H9 (cell line): ENCODE measurements at regions not wholly inside any gene's neighbourhood (a gene's known extent, or its start where the extent isn't known, plus 50 kb on each side); places are given as distances from the start of the nearest gene placed in this dataset.

Experiments used
- DNase-seq: peaks from one replicate; pipeline ENCODE4 v3.0.0-alpha.2; 2017
- H2AFZ ChIP-seq: one replicate; pipeline ENCODE4 v1.6.1; 2013; ENCODE audit warnings: mild to moderate bottlenecking, low read length, control low read depth, moderate library complexity
- H2AK5ac ChIP-seq: 2 replicates; pipeline ENCODE4 v1.6.1; 2013; ENCODE audit warnings: low read length, control low read depth, mixed read lengths; ENCODE audit not compliant: insufficient read length
- H2BK120ac ChIP-seq: one replicate; pipeline ENCODE4 v1.6.1; 2013; ENCODE audit warnings: low read depth, mild to moderate bottlenecking, low read length, control low read depth, inconsistent platforms; ENCODE audit not compliant: poor library complexity, severe bottlenecking
- H2BK12ac ChIP-seq: 2 replicates; pipeline ENCODE4 v1.6.1; 2013; ENCODE audit warnings: low read length, control low read depth, mixed read lengths, low read depth; ENCODE audit not compliant: insufficient read length
- H2BK15ac ChIP-seq: 2 replicates; pipeline ENCODE4 v1.6.1; 2013; ENCODE audit warnings: low read depth, low read length, control low read depth
- H2BK20ac ChIP-seq: one replicate; pipeline ENCODE4 v1.6.1; 2013; ENCODE audit warnings: low read depth, mild to moderate bottlenecking, low read length, control low read depth, inconsistent platforms; ENCODE audit not compliant: poor library complexity, severe bottlenecking
- H2BK5ac ChIP-seq: 2 replicates; pipeline ENCODE4 v1.6.1; 2013; ENCODE audit warnings: low read length, control low read depth, mixed read lengths; ENCODE audit not compliant: insufficient read length
- H3K14ac ChIP-seq: 2 replicates; pipeline ENCODE4 v1.6.1; 2013; ENCODE audit warnings: low read length, control low read depth; ENCODE audit not compliant: insufficient read depth
- H3K18ac ChIP-seq: 2 replicates; pipeline ENCODE4 v1.6.1; 2013; ENCODE audit warnings: low read depth, mild to moderate bottlenecking, mixed read lengths, low read length, control low read depth; ENCODE audit not compliant: insufficient read length
- H3K23ac ChIP-seq: 2 replicates; pipeline ENCODE4 v1.6.1; 2013; ENCODE audit warnings: low read length, control low read depth, mixed read lengths, low read depth; ENCODE audit not compliant: insufficient read length
- H3K23me2 ChIP-seq: 2 replicates; pipeline ENCODE4 v1.6.1; 2013; ENCODE audit warnings: low read depth, mild to moderate bottlenecking, mixed read lengths, low read length, control low read depth; ENCODE audit not compliant: insufficient read length, poor library complexity, severe bottlenecking
- H3K27ac ChIP-seq: 2 replicates; pipeline ENCODE4 v1.5.1; 2013; ENCODE audit warnings: low read length, control low read depth, mixed read lengths, low read depth; ENCODE audit not compliant: insufficient read length
- H3K27me3 ChIP-seq: 2 replicates; pipeline ENCODE4 v1.6.1; 2013; ENCODE audit warnings: low read length, control low read depth, inconsistent platforms; ENCODE audit not compliant: insufficient read depth
- H3K4ac ChIP-seq: 2 replicates; pipeline ENCODE4 v1.6.1; 2013; ENCODE audit warnings: low read depth, mild to moderate bottlenecking, control low read depth, inconsistent platforms, low read length, moderate library complexity
- H3K4me1 ChIP-seq: 2 replicates; pipeline ENCODE4 v1.6.1; 2013; ENCODE audit warnings: low read length, control low read depth, inconsistent platforms; ENCODE audit not compliant: insufficient read depth
- H3K4me2 ChIP-seq: 2 replicates; pipeline ENCODE4 v1.6.1; 2013; ENCODE audit warnings: low read length, control low read depth, mixed read lengths; ENCODE audit not compliant: insufficient read length, insufficient read depth
- H3K56ac ChIP-seq: 2 replicates; pipeline ENCODE4 v1.6.1; 2013; ENCODE audit warnings: low read depth, mild to moderate bottlenecking, mixed read lengths, low read length, control low read depth; ENCODE audit not compliant: insufficient read length
- H3K79me1 ChIP-seq: 2 replicates; pipeline ENCODE4 v1.6.1; 2013; ENCODE audit warnings: low read depth, mild to moderate bottlenecking, moderate library complexity, low read length, control low read depth, inconsistent platforms; ENCODE audit not compliant: insufficient read depth, poor library complexity, severe bottlenecking
- H3K79me2 ChIP-seq: 2 replicates; pipeline ENCODE4 v1.6.1; 2013; ENCODE audit warnings: low read length, control low read depth, inconsistent platforms; ENCODE audit not compliant: insufficient read depth
- H3K9ac ChIP-seq: 2 replicates; pipeline ENCODE4 v1.6.1; 2013; ENCODE audit warnings: low read length, control low read depth, mixed read lengths; ENCODE audit not compliant: insufficient read length; ENCODE audit errors: extremely low read depth
- H3K9me3 ChIP-seq: one replicate; pipeline ENCODE4 v1.6.1; 2013; ENCODE audit warnings: low read depth, low read length, inconsistent platforms; ENCODE audit not compliant: control insufficient read depth
- H3T11ph ChIP-seq: one replicate; pipeline ENCODE4 v1.6.1; 2013; ENCODE audit warnings: mild to moderate bottlenecking, low read length, control low read depth, inconsistent platforms
- H4K20me1 ChIP-seq: one replicate; pipeline ENCODE4 v1.6.1; 2013; ENCODE audit not compliant: control insufficient read depth, insufficient read length, insufficient read depth
- H4K5ac ChIP-seq: 2 replicates; pipeline ENCODE4 v1.6.1; 2013; ENCODE audit warnings: low read depth, mild to moderate bottlenecking, mixed read lengths, low read length, control low read depth; ENCODE audit not compliant: insufficient read length
- H4K8ac ChIP-seq: replicated peaks from 2 replicates; pipeline ENCODE4 v1.6.1; 2013; ENCODE audit warnings: low read length, control low read depth, mixed read lengths, low read depth; ENCODE audit not compliant: insufficient read length
- H4K91ac ChIP-seq: 2 replicates; pipeline ENCODE4 v1.6.1; 2013; ENCODE audit warnings: low read depth, mild to moderate bottlenecking, moderate library complexity, mixed read lengths, low read length, control low read depth; ENCODE audit not compliant: insufficient read length
- H3K27ac Mint-ChIP-seq, 3 experiments: 2 replicates in 2 of 3; 3 replicates in 1 of 3; pipeline ENCODE4 v1.8.0; 2020 to 2021; ENCODE audit warnings: mixed read lengths in 3 of 3, mild to moderate bottlenecking in 1 of 3, moderate library complexity in 1 of 3
- H3K27me3 Mint-ChIP-seq: 2 replicates; pipeline ENCODE4 v1.8.0; 2021; ENCODE audit warnings: low read depth, mild to moderate bottlenecking, moderate library complexity, mixed read lengths
- H3K36me3 Mint-ChIP-seq, 3 experiments: 2 replicates in 2 of 3; 3 replicates in 1 of 3; pipeline ENCODE4 v1.8.0; 2020 to 2021; ENCODE audit warnings: low read depth in 3 of 3, mixed read lengths in 3 of 3; ENCODE audit not compliant: insufficient read depth in 1 of 3
- H3K4me1 Mint-ChIP-seq, 2 experiments: 2 replicates each; pipeline ENCODE4 v1.8.0; 2020; ENCODE audit warnings: mixed read lengths in 2 of 2
- H3K4me3 Mint-ChIP-seq, 2 experiments: 2 replicates in 1 of 2; 3 replicates in 1 of 2; pipeline ENCODE4 v1.8.0; 2020 to 2021; ENCODE audit warnings: mild to moderate bottlenecking in 2 of 2, mixed read lengths in 2 of 2, moderate library complexity in 1 of 2
- H3K9me3 Mint-ChIP-seq, 2 experiments: 2 replicates in 1 of 2; 3 replicates in 1 of 2; pipeline ENCODE4 v1.8.0; 2020; ENCODE audit warnings: mild to moderate bottlenecking in 2 of 2, mixed read lengths in 2 of 2, moderate library complexity in 1 of 2
- CTCF ChIP-seq: fragments of 200-600 bp; sonication (generic); conservative IDR thresholded peaks from 3 replicates; pipeline ENCODE4 v1.8.0; 2021; ENCODE audit warnings: antibody characterized with exemption, mild to moderate bottlenecking

- no peak overlapping the region for H3K4me3 Mint-ChIP-seq
- no peak overlapping the region for H3K4ac ChIP-seq
- H3K36me3 Mint-ChIP-seq, result no peaks in the 10 kb centered on the region
- no peak overlapping the region for H3K18ac ChIP-seq
- no peak overlapping the region for H4K5ac ChIP-seq
- H3K27ac Mint-ChIP-seq, result no peak overlapping the region
- H2BK12ac ChIP-seq, result no peak overlapping the region
- no peak overlapping the region for H4K8ac ChIP-seq
- no peak overlapping the region for H2BK20ac ChIP-seq
- no peaks in the 10 kb centered on the region for H3K9me3 ChIP-seq
- no peak overlapping the region for H3K56ac ChIP-seq
- no peaks in the 10 kb centered on the region for H3K4me1 Mint-ChIP-seq
- H2AFZ ChIP-seq, result no peak overlapping the region
- H3K27me3 ChIP-seq, result no peaks in the 10 kb centered on the region
- H3K4me1 ChIP-seq, result no peaks in the 10 kb centered on the region
- no peak overlapping the region for H2BK5ac ChIP-seq
- no peaks in the 10 kb centered on the region for H3K79me1 ChIP-seq
- H2BK15ac ChIP-seq, result no peak overlapping the region
- H3K23me2 ChIP-seq, result no peaks in the 10 kb centered on the region
- H2BK120ac ChIP-seq, result no peak overlapping the region
- no peaks in the 10 kb centered on the region for H3K79me2 ChIP-seq
- H3T11ph ChIP-seq, result no peak overlapping the region
- H4K20me1 ChIP-seq, result no peaks in the 10 kb centered on the region
- no peak overlapping the region for H3K9ac ChIP-seq
- peaks cover 0 to 3% of the 10 kb centered on the region in 2 experiments; a peak in 2 of 5 replicates for H3K9me3 Mint-ChIP-seq
- no peaks in the 10 kb centered on the region for H3K27me3 Mint-ChIP-seq
- no peak for DNase-seq
- H3K4me2 ChIP-seq, result no peak overlapping the region
- H3K23ac ChIP-seq, result no peak overlapping the region
- H3K27ac ChIP-seq, result no peak overlapping the region
- no peak overlapping the region for H4K91ac ChIP-seq
- no peak for TF ChIP-seq CTCF
- H3K14ac ChIP-seq, result no peak overlapping the region
- H2AK5ac ChIP-seq, result no peak overlapping the region
These were observed 322.4 kb upstream of the EYS start for GRCh38 chr6:66029391-66029790.
